Neural progenitor cell (in vitro differentiated cells): ENCODE measurements at regions not wholly inside any gene's neighbourhood (a gene's known extent, or its start where the extent isn't known, plus 50 kb on each side); places are given as distances from the start of the nearest gene placed in this dataset.

Experiments used
- EZH2 ChIP-seq: fragments of 200-600 bp; sonication (generic); IDR thresholded peaks from 2 replicates; pipeline ENCODE4 v1.6.1; 2017; ENCODE audit warnings: antibody characterized with exemption, mild to moderate bottlenecking, moderate library complexity
- EZH2phosphoT487 ChIP-seq: fragments of 200-600 bp; sonication (generic); IDR thresholded peaks from 2 replicates; pipeline ENCODE4 v1.6.1; 2017; ENCODE audit warnings: antibody characterized with exemption
- TF ChIP-seq, protein P1 (sequence below): fragments of 200-600 bp; sonication (generic); IDR thresholded peaks from 2 replicates; pipeline ENCODE4 v1.5.1; 2017; ENCODE audit warnings: antibody characterized with exemption, mild to moderate bottlenecking

DNA sequence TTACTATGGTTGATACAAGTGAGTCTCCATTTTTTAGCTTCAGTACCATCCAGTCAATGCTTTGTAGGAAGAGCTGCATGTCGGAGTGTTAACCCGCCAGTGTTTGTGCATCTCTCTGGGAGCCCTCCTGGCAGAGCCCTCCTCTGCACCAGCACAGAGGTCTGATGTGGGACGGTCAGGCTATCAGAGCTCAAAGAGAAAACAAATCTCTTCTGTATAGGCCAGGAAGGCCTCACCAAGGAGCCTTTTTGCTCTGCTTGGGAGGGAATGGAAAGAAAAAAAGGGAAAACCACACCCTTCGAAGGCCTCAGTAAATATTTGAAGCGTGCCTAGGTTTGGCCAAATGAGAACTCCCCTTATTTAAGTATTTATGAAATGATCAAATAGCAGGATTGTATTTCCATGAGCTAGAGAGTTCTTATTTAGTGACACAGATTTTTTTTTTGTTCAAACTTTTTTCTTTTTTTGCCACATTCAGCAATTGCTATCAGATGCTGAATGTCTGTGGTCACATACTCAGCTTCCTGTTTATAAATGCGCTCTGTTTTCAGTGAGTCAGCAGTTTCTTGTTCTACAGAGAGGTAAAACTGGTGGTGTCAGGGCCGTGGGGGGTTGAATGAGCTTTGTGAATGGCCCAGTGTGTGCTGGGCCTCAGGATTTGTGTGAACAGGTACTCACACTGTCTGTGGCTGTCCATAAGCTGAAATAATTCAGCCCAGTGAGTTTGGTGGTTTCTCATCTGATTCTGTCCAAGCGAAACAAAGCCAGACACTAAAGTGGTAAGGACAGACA lies 226.6 kb downstream of the SNX18 start:
- TF ChIP-seq, protein P1, sequence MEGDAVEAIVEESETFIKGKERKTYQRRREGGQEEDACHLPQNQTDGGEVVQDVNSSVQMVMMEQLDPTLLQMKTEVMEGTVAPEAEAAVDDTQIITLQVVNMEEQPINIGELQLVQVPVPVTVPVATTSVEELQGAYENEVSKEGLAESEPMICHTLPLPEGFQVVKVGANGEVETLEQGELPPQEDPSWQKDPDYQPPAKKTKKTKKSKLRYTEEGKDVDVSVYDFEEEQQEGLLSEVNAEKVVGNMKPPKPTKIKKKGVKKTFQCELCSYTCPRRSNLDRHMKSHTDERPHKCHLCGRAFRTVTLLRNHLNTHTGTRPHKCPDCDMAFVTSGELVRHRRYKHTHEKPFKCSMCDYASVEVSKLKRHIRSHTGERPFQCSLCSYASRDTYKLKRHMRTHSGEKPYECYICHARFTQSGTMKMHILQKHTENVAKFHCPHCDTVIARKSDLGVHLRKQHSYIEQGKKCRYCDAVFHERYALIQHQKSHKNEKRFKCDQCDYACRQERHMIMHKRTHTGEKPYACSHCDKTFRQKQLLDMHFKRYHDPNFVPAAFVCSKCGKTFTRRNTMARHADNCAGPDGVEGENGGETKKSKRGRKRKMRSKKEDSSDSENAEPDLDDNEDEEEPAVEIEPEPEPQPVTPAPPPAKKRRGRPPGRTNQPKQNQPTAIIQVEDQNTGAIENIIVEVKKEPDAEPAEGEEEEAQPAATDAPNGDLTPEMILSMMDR, result no peak
- TF ChIP-seq EZH2phosphoT487 (no peak), EZH2 (no peak)
